HG03095 (cell line): ENCODE measurements at regions not wholly inside any gene's neighbourhood (a gene's known extent, or its start where the extent isn't known, plus 50 kb on each side); places are given as distances from the start of the nearest gene placed in this dataset.
"Not testable (repeated sequence)": the region's sequence is repeated elsewhere in the genome, so short reads cannot be mapped to it uniquely, and the experiment has no call there.

Source experiments
- ATAC-seq: cut with Tn5 transposase; IDR thresholded peaks from one replicate; pipeline ENCODE4 v1.9.1; 2021; ENCODE audit warnings: moderate library complexity; ENCODE audit not compliant: unreplicated experiment

DNA sequence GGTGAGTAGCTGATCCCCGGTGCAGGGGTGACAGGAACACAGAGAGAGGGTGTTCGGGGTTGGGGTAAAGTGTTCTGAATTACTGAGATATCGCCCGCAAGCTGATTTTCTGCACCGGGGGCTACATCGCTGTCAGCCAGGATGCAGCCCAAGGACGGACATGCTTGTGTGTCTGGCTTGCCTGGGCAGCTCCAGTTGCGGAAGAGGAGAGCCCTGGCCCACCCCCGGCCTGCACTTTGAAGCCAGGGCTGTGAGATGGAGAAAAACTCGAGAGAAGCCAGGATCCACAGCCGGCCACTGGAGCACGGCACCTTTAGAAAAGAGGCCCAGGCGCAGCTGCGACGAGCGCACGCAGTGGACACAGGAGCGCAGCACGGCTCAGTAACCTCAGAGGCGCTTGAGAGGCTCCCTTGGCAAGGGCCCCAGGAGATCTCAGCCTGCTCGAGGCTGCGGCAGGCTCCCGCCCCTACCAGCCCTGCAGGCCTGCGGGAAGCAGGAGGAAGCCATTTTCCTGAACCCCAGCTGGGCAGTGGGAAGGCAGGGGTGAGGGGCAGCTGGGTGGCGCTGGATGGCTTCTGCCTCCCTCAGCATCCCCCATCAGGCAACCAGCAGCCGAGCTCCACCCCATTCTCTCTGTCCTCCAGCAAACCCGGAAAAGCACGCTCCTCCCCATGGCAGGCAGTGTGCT, 59.2 kb downstream of the C9orf50 start:
- no peak for ATAC-seq

DNA sequence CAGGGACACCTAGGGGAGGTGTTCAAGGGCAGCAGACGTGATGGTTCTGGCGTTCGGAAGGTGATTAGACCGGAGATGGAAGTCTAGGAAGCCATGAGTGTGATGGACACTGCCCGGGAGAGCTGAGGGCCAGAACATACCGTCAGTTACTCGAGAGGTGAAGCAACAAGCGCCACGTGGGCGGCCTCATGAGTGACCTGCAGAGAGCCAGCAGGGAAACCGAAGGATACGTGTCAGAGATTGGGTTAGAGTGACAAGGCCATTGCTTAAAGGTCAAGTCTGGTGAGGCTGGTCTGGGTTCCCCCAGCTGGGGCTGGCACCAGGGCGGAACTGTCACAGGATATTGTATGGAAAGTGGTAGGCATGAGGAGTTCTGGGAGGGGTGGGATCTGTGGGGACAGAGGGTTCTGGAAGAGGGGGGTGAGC, 60.0 kb downstream of the C9orf50 start:
- no peak for ATAC-seq

DNA sequence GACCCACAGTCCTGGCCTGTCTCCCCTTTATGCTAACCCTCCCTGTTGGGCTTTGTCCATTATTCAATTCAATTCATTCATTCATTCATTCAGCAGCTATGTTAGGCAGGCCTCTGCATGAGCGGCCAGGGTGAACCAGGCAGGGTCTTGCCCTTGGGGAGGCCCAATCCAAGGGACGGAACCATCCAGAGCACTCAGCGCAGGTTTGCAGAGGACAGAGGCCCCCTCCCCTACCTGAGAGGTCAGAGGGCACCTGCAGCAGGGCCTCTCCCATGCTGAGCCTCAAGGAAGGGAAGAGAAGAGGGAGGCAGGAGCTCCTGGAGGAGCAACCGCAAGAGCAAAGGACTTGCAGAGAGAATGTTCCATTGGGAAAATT, 61.4 kb downstream of the C9orf50 start:
- no peak for ATAC-seq

DNA sequence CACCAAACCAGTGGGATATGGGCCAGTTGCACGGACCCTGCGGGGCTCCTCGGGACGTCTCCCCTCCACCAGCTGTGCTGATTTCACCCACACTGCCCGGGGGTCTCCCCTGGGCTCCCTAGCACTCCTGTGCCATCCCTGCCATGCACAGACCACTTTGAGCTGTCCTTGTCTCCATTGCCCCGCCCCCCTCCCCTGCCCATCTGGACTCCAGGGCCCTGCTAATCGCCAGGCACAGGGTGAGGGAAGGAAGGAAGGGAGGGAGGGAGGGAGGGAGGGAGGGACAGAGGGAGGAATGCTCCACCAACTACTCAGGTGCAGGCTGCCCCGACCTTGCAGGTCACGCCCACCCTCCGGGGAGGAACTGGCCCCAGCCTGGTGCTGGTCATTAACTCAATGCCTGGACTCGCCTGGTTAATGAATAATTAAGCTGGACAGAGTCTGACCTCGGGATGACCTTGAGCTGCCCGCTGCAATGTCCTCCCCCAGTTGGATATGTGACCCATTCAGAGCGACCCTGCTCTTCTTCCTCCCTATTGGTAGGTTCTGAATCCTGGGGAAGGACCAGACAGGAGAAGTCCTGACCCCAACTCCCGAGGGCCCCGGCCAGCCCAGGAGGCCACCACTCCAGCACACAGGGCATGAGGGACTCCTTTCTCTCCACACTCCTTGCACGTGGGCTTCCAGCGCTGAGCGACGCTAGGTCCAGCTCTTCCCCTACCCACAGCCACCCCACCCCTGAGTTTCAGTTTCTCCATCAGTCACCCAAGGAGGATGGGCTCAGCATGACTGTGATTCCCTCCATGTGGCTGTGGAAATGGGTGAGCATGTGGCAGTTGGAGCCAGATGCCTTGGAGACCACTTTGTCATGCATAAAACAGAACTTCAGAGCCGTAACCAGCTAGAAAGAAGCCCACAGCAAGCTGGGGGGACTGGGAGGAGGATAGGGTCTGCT, 62.1 kb downstream of the C9orf50 start:
- ATAC-seq = no peak

DNA sequence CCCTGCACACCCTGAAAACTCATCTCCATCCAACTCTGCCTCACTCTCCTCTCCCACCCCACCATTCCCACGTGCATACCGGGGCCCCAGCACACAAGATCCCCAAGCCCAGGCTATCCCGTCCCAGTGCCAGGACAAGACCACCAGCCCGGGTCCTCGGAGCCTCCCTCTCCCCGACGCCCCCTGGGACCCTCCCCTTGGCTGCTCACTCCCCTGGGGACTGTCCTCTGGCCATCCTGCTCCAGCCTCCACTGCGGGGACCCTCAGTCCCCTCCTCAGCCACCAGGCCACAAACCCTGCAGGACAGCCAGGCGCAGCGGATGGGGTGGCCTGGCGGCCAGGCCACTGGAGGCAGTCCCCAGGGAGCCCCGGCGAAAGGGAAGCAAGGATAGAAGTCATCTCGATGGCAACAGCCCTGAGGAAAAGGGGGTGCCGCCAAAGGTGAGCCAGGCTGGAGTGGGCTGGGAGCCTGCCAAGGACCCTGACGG, 62.8 kb downstream of the C9orf50 start:
- ATAC-seq = no peak

DNA sequence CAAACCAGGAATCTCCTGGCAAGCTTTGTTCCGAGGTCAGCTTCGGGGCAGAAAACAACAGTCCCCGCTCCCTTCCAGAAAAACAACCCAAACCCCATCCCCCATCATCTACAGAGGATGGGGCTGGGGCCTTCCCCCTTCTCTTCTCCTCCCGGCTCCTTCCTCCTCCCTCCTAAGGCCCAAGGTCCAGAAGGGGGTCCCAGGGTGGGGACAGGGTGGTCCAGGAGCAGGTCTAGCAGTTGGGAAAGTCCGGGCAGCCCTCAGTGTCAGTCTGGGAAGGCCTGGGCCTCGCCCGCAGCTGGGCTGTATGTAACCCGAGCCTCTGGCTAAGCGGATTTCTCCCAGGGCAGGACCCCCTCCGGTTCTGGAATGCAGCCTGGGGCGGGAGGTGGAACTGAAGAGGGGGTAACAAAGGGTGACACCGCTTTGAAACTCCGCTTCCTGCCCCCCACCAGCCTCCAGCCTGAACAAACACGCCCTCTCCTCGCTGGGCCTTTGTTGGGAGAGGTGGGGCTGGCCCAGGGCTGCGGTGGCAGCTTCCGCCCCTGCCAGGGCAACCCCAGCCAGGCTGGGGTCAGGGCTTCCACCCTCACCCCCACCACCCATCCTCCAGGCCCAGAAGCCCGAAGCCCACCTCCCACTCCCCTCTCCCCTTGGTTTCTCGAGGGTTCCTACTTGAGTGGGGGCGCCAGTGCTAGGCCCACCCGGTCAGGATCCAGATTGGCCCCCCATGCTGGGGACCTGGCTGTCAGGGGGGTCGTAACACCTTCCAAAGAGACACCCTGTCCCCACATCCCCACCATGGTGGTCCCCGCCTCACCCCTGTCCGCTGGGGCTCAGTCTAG, 63.5 kb downstream of the C9orf50 start:
- no peak for ATAC-seq

DNA sequence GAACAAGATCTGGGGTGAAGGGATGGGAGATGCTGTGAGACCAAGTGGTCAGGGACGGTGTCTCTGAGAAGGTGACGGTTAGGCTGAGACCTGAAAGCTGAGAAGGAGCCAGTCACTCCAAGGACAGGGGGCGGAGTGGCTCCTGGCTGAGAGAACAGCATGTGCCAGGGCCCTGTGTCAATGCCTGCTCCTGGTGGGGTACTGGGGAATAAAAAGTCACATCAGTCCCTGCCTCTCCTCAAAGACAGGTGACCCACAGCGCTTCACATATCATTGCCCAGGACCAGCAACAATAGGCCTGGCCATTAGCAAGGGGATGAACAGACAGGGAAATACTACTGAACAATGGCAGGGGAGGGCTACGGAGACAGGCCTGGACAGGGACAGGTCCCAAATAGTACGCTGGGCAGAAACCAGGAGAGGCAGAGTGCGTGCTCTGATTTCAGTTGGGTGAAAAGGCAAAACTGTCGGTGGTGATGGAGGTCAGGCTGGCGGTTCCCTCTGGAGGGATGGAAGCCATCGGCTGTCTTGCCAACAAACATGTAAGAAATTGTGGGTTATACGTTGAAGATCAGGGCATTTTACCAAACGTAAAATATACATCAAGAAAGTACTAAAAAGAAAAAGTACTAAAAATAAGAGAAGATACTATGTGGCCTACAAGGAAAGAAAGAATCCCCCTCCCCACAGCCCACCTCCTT, 64.3 kb downstream of the C9orf50 start:
- no peak for ATAC-seq

DNA sequence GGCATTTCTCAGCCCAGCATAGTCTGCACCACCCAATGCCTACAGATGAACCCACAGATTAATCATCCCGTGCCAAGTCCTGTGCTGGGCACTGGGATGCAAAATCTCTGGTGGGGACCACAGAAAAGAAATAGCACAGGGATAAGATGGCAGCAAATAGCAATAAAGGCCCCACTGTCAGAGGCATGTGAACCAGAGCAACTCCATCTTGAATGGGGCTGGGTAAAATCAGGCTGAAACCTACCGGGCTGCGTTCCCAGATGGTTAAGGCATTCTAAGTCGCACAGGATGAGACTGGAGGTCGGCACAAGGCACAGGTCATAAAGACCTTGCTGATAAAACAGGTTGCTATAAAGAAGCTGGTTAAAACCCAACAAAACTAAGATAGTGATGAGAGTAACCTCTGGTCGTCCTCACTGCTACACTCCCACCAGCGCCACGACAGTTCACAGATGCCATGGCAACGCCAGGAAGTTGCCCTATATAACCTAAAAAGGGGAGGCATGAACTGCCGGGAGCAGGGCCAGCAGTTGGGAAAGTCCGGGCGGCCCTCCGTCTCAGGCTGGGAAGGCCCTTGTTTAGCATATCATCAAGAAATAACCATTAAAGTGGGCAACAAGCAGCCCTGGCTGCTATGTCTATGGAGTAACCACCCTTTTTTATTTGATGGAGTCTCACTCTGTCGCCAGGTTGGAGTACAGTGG, 65.2 kb downstream of the C9orf50 start:
- no peak for ATAC-seq

DNA sequence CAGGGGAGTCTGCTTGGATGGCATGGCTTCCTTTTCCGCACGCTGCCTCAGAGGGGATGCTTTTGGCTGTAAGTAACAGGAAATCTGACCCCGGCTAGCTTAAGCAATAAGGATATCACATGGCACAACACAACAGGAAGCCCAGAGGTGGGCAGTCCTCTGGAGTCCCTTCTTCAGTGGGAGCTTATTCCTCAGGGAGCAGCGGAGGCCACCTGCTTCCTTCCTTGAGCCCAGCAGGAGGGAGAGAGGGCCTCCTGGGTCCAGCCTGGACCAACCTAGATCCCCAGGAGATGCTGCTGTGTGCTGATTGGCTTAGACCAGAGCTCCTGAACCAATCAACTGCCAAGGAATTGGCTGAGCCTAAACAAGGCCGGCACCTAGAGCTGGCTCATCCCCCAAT, 66.3 kb downstream of the C9orf50 start:
- ATAC-seq = no peak

DNA sequence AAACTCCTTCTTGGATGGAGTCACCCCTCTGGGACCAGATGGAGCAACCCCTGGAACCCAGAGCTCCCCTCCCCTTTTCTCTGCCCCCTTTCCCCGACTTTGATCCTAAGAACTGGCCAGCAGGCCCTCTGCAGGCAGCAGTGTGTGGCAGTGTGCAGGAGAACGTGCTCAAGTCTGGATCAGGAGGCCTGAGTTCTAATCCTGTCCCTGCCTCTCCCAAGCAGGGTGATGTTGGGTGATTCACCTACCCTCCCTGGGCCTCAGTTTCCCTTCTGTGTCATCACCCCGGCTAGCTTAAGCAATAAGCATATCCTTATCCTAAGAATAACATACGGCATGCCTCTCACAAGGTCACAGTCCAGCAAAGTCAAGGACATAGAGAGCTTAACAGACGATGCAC, 67.6 kb downstream of the C9orf50 start:
- ATAC-seq = no peak

DNA sequence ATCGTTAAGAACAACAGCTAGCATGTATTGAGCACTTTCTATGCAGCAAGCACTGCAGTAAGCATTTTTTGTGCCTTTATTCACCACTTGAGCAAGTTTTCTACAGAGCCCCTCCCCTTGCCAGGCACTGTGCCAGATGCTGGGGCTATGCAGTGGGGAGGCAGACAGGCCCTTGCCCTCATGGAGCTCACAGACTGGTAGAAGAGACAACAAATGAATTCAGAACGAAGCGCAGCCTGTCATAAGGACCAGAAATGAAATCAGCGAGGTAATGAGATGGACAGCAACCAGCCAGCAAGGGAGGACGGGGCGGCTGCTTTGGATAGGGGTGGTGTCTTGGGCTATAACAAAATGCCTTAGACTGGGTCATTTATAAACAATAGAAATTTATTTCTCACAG, 68.8 kb downstream of the C9orf50 start:
- no peak for ATAC-seq

DNA sequence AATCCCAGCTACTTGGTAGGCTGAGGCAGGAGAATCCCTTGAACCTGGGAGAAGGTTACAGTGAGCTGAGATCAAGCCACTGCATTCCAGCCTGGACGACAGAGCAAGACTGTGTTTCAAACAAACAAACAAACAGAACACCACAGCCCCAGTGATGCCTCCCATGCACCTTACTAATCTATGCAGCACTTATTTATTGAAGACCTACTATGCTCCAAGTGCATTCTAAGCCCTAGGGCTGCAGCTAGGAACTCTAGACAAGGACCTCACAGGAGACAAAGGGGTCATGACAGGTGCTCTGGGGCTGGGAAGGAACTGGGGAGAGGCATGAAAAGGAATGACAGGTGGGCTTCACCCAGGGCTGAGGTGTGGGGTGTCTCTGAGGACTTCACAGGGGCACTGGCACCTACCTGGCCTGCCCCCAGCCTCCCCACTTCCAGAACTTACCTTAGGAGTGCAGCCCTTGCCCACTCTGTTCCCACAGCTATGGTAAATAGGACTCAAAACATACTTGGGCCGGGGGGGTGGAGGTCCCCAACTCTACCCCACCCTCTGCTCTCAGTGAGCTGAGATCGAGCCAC, 69.4 kb downstream of the C9orf50 start:
- no peak for ATAC-seq

DNA sequence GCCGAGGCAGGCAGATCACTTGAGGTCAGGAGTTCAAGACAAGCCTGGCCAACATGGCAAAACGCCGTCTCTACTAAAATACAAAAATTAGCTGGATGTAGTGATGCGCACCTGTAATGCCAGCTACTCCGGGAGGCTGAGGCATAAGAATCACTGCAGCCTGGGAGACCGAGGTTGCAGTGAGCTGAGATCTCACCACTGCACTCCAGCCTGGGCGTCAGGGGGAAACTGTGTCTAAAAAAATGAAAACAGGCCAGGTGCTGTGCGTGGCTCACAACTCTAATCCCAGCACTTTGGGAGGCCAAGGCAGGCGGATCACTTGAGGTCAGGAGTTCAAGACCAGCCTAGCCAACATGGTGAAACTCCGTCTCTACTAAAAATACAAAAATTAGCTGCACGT, 69.9 kb downstream of the C9orf50 start:
- ATAC-seq = not testable (repeated sequence)

DNA sequence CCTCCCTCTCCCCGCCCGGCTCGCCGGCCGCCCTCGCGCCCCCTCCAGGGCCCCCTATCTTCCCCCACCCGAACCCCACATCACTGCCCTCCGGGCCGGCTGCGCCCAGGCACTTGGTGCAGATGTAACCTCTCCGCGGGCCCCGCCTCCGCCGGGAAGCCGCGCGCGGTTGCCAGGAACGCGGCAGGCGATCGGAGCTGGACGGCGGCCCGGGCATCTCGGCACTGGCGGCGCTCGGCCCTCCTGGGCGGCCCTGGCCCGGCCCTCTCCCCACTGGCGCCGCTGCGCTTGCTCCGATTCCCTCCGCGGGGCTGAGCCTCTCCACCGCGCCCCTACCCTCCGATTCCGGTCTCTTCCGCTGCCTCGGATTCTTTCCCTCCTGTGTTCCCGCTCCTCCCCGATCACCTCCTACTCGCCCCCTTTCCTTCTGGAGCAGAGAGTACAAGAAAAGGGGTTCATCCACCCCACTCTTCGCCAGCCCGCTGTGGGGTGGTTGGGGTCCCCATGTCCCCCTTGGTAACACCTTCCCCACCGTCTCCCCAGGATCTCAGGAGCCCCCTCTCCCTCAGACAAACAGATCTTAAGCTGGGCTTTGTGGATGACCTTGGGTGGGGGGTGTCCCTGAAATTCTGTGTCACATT, 70.6 kb downstream of the C9orf50 start:
- no peak for ATAC-seq

DNA sequence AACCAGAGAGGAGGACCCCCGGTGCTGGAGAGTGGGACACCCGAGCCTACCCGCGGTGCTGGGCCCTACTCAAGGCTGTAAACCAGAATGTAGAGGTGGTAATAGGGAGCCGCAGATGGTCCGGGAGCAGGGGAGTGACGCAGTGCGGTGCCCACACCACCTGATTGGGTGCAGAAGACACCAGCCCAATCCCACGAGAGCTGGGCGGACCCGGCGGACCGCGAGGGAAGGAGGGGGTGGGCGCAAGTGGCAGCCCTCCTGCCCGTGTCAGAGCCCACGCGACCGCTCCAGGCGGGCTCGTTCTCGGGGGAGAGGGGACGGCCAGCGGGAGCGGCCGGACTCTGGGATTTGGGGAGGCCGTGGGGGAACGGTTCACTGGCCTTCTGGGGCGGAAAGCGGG, 71.2 kb downstream of the C9orf50 start:
- no peak for ATAC-seq

DNA sequence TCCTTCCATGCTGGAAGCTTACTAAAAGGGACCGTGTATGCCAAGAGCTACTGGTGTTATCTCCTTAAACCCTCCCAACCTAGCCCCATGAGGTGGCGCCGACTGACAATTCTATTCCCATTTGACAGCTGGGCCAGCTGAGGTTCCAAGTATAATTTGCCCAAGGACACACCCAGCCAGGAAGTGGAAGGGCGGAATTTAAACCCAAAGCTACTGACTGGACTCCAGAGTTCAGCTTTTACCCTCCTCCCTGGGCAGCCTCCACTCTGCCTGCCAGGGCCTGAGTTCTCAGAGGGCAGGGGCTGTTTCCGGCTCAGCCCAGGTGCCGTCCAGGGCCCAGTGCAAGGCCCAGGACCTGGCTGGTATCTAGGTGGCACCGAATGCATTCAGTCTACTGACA, 71.8 kb downstream of the C9orf50 start:
- ATAC-seq = no peak

DNA sequence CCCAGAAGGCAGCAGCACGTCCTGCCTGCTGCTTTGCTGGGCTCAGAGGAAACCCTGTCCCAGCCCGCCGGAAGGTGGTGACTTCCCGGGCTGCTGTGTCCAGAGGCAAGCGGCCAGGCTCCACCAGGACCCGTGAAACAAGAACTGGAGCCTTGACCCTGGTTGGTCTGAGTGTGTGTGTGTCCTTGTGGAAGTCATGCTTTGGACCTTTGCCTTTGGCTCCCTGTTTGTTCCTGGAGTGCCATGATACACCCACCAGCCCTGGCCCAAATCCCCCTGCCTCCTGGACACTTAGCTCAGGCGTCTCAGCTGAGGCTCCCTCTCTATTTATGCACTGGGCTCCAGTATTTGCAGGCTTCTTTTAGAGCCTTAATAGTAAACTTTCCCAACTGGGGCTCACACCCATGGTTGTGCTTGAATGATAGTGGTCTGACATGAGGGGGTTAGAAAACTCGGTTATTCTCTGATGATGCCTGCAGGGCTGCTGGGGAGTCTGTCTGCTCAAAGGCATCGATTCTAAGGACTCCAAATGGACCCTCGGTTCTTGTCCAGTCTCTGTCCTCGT, 72.2 kb downstream of the C9orf50 start:
- no peak for ATAC-seq

DNA sequence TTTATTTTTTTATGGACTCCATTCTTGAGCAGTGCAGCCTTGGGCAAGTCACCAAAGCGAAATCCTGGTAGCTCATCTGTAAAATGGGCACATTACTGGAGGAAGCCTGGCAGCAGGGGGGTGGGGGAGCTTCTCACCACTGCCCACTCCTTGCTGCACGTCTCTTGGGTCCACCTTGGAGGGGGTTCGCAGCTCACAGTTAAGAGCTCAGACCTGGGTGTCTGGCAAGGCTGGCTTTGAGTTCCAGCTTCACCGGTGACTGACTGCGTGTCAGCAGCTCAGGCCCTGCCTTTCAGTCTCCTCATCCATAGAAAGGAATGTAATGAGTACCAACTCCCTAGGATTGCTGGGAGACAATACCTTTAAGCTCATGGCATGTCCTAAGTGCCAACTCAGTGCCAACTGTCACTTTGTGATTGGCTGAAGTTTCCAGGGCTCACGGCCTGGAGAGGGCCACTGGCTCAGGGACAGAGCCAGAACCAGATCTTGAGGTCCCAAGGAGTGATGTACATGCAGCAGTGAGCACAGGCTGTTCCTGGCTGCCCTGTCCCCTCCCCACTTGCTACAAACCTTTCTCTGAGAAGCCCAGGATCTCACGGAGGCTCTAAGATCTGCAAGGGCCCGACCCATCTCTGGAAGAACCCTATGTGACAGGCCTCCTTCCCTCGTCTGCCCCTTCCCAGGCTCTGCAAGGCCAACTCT, 72.9 kb downstream of the C9orf50 start:
- ATAC-seq = no peak
